ENCODE measurements at regions not wholly inside any gene's neighbourhood (a gene's known extent, or its start where the extent isn't known, plus 50 kb on each side); places are given as distances from the start of the nearest gene placed in this dataset.

DNA sequence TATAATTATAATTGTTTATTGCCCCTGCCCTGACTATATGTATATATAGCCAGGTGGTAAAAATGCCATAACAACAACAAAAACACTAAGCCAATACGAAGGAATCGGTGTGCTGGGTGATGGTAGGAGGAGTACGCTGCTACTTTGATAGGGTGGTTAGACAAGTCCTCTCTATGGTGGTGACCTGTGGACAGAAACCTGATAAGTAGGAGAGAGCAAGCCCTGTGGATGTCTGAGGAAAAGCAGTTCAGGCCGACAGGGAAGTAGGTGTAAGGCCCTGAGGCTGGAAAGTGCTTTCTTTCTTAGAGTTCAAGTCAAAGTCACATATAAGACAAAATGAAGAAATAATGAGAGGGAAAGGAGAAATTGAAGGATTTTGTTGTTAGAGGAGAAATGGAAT lies 823.8 kb upstream of the CELF2 start:
- no peaks in the 10 kb centered on the region for H3K36me3 ChIP-seq (ENCODE audit: control insufficient read depth in 2 of 2, extremely low read depth in 1 of 2, insufficient read depth in 2 of 2, low read length in 2 of 2)
- H3K9me3 ChIP-seq (replicated peaks; ENCODE audit: control insufficient read depth, insufficient read depth, low read length), result peaks cover 2% of the 10 kb centered on the region
- DNase-seq (ENCODE audit: low read depth, low spot score) (no peak), FAIRE-seq (no peak)
- no peak overlapping the region for H3K9ac ChIP-seq (replicated peaks; ENCODE audit: extremely low read depth, insufficient read depth, low read length)
- no peaks in the 10 kb centered on the region for H4K20me1 ChIP-seq (replicated peaks; ENCODE audit: control insufficient read depth, extremely low read depth, insufficient read depth, low read length)
- BruUV-seq (replicated peaks), result no TSS peak
- intact Hi-C loops (cut with micrococcal nuclease) (no loop called here), dilution Hi-C loops (cut with MboI; ENCODE audit: extremely low pct_ligation_motif_present, low sequenced_read_pairs) (no loop called here)
- ChIA-PET POLR2A (no interaction called here), CTCF (no interaction called here)
- TF ChIP-seq MYC (IDR thresholded peaks at IDR 0.05; ENCODE audit: low read depth, low read length) (no peak), FOS (IDR thresholded peaks at IDR 0.05; ENCODE audit: borderline replicate concordance, insufficient read depth, low read length) (no peak), GATA2 (IDR thresholded peaks at IDR 0.05; ENCODE audit: insufficient read depth, insufficient read length, low read depth, low read length) (no peak), POLR2AphosphoS5 (IDR thresholded peaks at IDR 0.05; ENCODE audit: insufficient read depth, low read depth, low read length) (no peak), EZH2 (IDR thresholded peaks at IDR 0.05; ENCODE audit: borderline replicate concordance, low read depth, low read length, severe bottlenecking) (no peak), JUN (IDR thresholded peaks at IDR 0.05; ENCODE audit: borderline replicate concordance, insufficient read depth, insufficient read length, low read depth) (no peak)
- TF ChIP-seq, protein P1, sequence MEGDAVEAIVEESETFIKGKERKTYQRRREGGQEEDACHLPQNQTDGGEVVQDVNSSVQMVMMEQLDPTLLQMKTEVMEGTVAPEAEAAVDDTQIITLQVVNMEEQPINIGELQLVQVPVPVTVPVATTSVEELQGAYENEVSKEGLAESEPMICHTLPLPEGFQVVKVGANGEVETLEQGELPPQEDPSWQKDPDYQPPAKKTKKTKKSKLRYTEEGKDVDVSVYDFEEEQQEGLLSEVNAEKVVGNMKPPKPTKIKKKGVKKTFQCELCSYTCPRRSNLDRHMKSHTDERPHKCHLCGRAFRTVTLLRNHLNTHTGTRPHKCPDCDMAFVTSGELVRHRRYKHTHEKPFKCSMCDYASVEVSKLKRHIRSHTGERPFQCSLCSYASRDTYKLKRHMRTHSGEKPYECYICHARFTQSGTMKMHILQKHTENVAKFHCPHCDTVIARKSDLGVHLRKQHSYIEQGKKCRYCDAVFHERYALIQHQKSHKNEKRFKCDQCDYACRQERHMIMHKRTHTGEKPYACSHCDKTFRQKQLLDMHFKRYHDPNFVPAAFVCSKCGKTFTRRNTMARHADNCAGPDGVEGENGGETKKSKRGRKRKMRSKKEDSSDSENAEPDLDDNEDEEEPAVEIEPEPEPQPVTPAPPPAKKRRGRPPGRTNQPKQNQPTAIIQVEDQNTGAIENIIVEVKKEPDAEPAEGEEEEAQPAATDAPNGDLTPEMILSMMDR (IDR thresholded peaks at IDR 0.05; ENCODE audit: extremely low read depth in 1 of 2, insufficient read depth in 1 of 2, low read depth in 1 of 2, low read length in 2 of 2), result no peak
- TF ChIP-seq, protein P2, sequence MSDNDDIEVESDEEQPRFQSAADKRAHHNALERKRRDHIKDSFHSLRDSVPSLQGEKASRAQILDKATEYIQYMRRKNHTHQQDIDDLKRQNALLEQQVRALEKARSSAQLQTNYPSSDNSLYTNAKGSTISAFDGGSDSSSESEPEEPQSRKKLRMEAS (IDR thresholded peaks at IDR 0.05; ENCODE audit: insufficient read depth, insufficient read length), result no peak
- H2AFZ ChIP-seq (ENCODE audit: low read depth, low read length), result no peak overlapping the region
- no peak overlapping the region for H3K27ac ChIP-seq (ENCODE audit: insufficient read depth, low read depth, low read length)
- H3K4me3 ChIP-seq (replicated peaks in 1 of 3; ENCODE audit: insufficient read depth in 1 of 3, low read depth in 1 of 3, low read length in 3 of 3), result no peak overlapping the region
- no peaks in the 10 kb centered on the region for H3K4me1 ChIP-seq (ENCODE audit: control insufficient read depth, extremely low read depth, insufficient read depth, low read length)
- no peaks in the 10 kb centered on the region for H3K9me1 ChIP-seq (replicated peaks; ENCODE audit: control insufficient read depth, extremely low read depth, insufficient read depth, low read length)
- H3K27me3 ChIP-seq (ENCODE audit: control insufficient read depth in 2 of 2, insufficient read depth in 2 of 2, low read length in 2 of 2), result no peaks in the 10 kb centered on the region
- H3K4me2 ChIP-seq (ENCODE audit: insufficient read depth, low read length), result no peak overlapping the region
- no peaks in the 10 kb centered on the region for H3K79me2 ChIP-seq (ENCODE audit: control insufficient read depth, insufficient read depth, low read length)

Measured in endothelial cell of umbilical vein (primary cell).